HG03066 (cell line): ENCODE measurements at regions not wholly inside any gene's neighbourhood (a gene's known extent, or its start where the extent isn't known, plus 50 kb on each side); places are given as distances from the start of the nearest gene placed in this dataset.
"Not testable (repeated sequence)": the region's sequence is repeated elsewhere in the genome, so short reads cannot be mapped to it uniquely, and the experiment has no call there.

Source experiments
- ATAC-seq: cut with Tn5 transposase; IDR thresholded peaks from one replicate; pipeline ENCODE4 v1.9.1; 2021; ENCODE audit warnings: low read depth; ENCODE audit not compliant: unreplicated experiment

- ATAC-seq = not testable (repeated sequence)
These were observed 69.9 kb downstream of the ALG1L2 start for GRCh38 chr3:130151555-130151954.

GRCh38 chr3:130153247-130153646 lies 71.6 kb downstream of the ALG1L2 start:
- not testable (repeated sequence) for ATAC-seq

GRCh38 chr3:130155464-130155863 lies 73.8 kb downstream of the ALG1L2 start:
- ATAC-seq = not testable (repeated sequence)

- not testable (repeated sequence) for ATAC-seq
These were observed 85.2 kb downstream of the ALG1L2 start for GRCh38 chr3:130166856-130167255.

GRCh38 chr3:130175195-130175594 lies 93.6 kb downstream of the ALG1L2 start:
- ATAC-seq = not testable (repeated sequence)

- ATAC-seq = not testable (repeated sequence)
These were observed 95.0 kb downstream of the ALG1L2 start for GRCh38 chr3:130176476-130177256.

- ATAC-seq = not testable (repeated sequence)
These were observed 97.2 kb downstream of the ALG1L2 start for GRCh38 chr3:130178835-130179234.

GRCh38 chr3:130179353-130179970 lies 97.8 kb downstream of the ALG1L2 start:
- not testable (repeated sequence) for ATAC-seq

- ATAC-seq = not testable (repeated sequence)
These were observed 100.8 kb downstream of the ALG1L2 start for GRCh38 chr3:130182475-130182874.

GRCh38 chr3:130183689-130184088 lies 102.1 kb downstream of the ALG1L2 start:
- ATAC-seq = not testable (repeated sequence)

- not testable (repeated sequence) for ATAC-seq
These were observed 102.8 kb downstream of the ALG1L2 start for GRCh38 chr3:130184152-130185024.

GRCh38 chr3:130201272-130201671 lies 119.6 kb downstream of the ALG1L2 start:
- not testable (repeated sequence) for ATAC-seq

- ATAC-seq = not testable (repeated sequence)
These were observed 122.0 kb downstream of the ALG1L2 start for GRCh38 chr3:130203633-130204032.

- no peak for ATAC-seq
These were observed 117.9 kb upstream of the COL6A5 start for GRCh38 chr3:130227540-130227939.

- no peak for ATAC-seq
These were observed 102.5 kb upstream of the COL6A5 start for GRCh38 chr3:130242850-130243569.

- ATAC-seq = no peak
These were observed 101.7 kb upstream of the COL6A5 start for GRCh38 chr3:130243808-130244207.

GRCh38 chr3:130250982-130251381 lies 94.5 kb upstream of the COL6A5 start:
- ATAC-seq = no peak

- no peak for ATAC-seq
These were observed 90.0 kb upstream of the COL6A5 start for GRCh38 chr3:130255442-130255841.

GRCh38 chr3:130256821-130257340 lies 88.6 kb upstream of the COL6A5 start:
- no peak for ATAC-seq

- no peak for ATAC-seq
These were observed 86.9 kb upstream of the COL6A5 start for GRCh38 chr3:130258532-130258952.
